Choroid plexus epithelial cell (primary cell): ENCODE measurements at regions not wholly inside any gene's neighbourhood (a gene's known extent, or its start where the extent isn't known, plus 50 kb on each side); places are given as distances from the start of the nearest gene placed in this dataset.

Source experiments
- DNase-seq: peaks from one replicate; pipeline ENCODE4 v3.0.0-alpha.2; 2010; ENCODE audit warnings: low read depth
- H3K4me3 ChIP-seq: 2 replicates; pipeline ENCODE4 v1.5.1; 2011; ENCODE audit warnings: low read depth, mild to moderate bottlenecking, control low read depth, low read length, moderate library complexity
- CTCF ChIP-seq: conservative IDR thresholded peaks from 2 replicates; pipeline ENCODE4 v1.5.1; 2011; ENCODE audit warnings: low read depth, mild to moderate bottlenecking, control low read depth, inconsistent platforms, low read length, moderate library complexity

GRCh38 chr4:123557857-123558536 is 161.4 kb downstream of the SPRY1 start:
- no peak for TF ChIP-seq CTCF
- no peak for DNase-seq
- no peak overlapping the region for H3K4me3 ChIP-seq

GRCh38 chr4:123558865-123559264 is 162.3 kb downstream of the SPRY1 start:
- TF ChIP-seq CTCF = no peak
- no peak for DNase-seq
- H3K4me3 ChIP-seq = no peak overlapping the region

- DNase-seq = peak; percentile 39
- peak; percentile 9 for TF ChIP-seq CTCF
- no peak overlapping the region for H3K4me3 ChIP-seq
Observed at GRCh38 chr4:123559955-123560871, 163.6 kb downstream of the SPRY1 start.

- no peak for DNase-seq
- TF ChIP-seq CTCF = no peak
- no peak overlapping the region for H3K4me3 ChIP-seq
Observed at GRCh38 chr4:123561525-123561924, 164.9 kb downstream of the SPRY1 start.

GRCh38 chr4:123562994-123563750 is 166.6 kb downstream of the SPRY1 start:
- H3K4me3 ChIP-seq = no peak overlapping the region
- no peak for DNase-seq
- TF ChIP-seq CTCF = no peak

- peak; percentile 99 for TF ChIP-seq CTCF
- DNase-seq = peak; percentile 88
- no peak overlapping the region for H3K4me3 ChIP-seq
Observed at GRCh38 chr4:123564758-123565346, 168.3 kb downstream of the SPRY1 start.
